ENCODE measurements at regions not wholly inside any gene's neighbourhood (a gene's known extent, or its start where the extent isn't known, plus 50 kb on each side); places are given as distances from the start of the nearest gene placed in this dataset.

DNA sequence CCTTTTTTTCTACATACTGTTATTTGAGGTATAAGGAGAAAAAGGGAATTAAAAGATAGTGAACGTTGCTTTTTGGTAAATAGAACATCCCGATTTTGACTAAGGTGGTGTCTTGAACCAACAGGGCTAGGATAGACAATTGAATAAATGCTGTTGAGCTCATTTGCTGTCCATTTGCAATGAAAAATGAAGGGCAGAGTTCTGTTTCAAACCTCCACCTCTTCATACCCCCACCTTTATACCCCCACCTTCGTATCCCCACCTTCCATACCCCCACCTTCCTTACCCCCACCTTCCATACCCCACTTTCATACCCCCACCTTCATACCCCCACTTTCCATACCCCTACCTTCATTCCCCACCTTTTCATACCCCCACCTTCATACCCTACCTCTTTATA, 93.4 kb upstream of the NAA20 start:
- no peaks in the 10 kb centered on the region for H3K27me3 ChIP-seq (ENCODE audit: control insufficient read depth, insufficient read depth, low read length)
- TF ChIP-seq, protein P1, sequence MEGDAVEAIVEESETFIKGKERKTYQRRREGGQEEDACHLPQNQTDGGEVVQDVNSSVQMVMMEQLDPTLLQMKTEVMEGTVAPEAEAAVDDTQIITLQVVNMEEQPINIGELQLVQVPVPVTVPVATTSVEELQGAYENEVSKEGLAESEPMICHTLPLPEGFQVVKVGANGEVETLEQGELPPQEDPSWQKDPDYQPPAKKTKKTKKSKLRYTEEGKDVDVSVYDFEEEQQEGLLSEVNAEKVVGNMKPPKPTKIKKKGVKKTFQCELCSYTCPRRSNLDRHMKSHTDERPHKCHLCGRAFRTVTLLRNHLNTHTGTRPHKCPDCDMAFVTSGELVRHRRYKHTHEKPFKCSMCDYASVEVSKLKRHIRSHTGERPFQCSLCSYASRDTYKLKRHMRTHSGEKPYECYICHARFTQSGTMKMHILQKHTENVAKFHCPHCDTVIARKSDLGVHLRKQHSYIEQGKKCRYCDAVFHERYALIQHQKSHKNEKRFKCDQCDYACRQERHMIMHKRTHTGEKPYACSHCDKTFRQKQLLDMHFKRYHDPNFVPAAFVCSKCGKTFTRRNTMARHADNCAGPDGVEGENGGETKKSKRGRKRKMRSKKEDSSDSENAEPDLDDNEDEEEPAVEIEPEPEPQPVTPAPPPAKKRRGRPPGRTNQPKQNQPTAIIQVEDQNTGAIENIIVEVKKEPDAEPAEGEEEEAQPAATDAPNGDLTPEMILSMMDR (IDR thresholded peaks at IDR 0.05) = no peak
- intact Hi-C loops (cut with micrococcal nuclease) = no loop called here
- H3K27ac ChIP-seq (ENCODE audit: low read length) = no peak overlapping the region
- Mint-ChIP-seq H3K4me1 (no peaks in the 10 kb centered on the region), H3K27me3 (ENCODE audit: low read depth in 2 of 2) (peaks cover 0 to 11% of the 10 kb centered on the region in 2 donors), H3K36me3 (no peaks in the 10 kb centered on the region), H3K4me3 (no peak overlapping the region), H3K9me3 (no peaks in the 10 kb centered on the region), H3K27ac (no peak overlapping the region)
- WGBS (ENCODE audit: insufficient coverage) = 63% methylated on average over 3 of the region's 3 CpGs
- DNase-seq = no peak
- H3K9me3 ChIP-seq (ENCODE audit: control insufficient read depth, insufficient read depth, low read length) = no peaks in the 10 kb centered on the region
- no peak for ATAC-seq
- H3K36me3 ChIP-seq (ENCODE audit: control insufficient read depth, insufficient read depth, low read length) = no peaks in the 10 kb centered on the region
- H3K4me3 ChIP-seq (ENCODE audit: low read length) = no peak overlapping the region
- no peaks in the 10 kb centered on the region for H3K4me1 ChIP-seq (ENCODE audit: control insufficient read depth, insufficient read depth, low read length)

DNA sequence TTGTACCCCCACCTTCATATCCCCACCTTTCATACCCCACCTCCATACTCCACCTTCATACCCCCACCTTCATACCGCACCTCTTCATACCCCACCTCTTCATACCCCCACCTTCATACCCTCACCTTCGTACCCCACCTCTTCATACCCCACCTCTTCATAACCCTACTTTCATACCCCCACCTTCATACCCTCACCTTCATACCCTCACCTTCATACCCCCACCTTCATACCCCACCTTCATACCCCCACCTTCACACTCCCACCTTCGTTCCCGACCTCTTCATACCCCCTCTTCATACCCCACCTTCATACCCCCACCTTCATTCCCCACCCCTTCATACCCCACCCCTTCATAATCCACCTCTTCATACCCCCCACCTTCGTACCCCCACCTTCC, 92.9 kb upstream of the NAA20 start:
- no peaks in the 10 kb centered on the region for H3K36me3 ChIP-seq (ENCODE audit: control insufficient read depth, insufficient read depth, low read length)
- H3K4me3 ChIP-seq (ENCODE audit: low read length) = no peak overlapping the region
- H3K4me1 ChIP-seq (ENCODE audit: control insufficient read depth, insufficient read depth, low read length) = no peaks in the 10 kb centered on the region
- H3K36me3 Mint-ChIP-seq = no peaks in the 10 kb centered on the region
- H3K27ac Mint-ChIP-seq = no peak overlapping the region
- no peak overlapping the region for H3K27ac ChIP-seq (ENCODE audit: low read length)
- intact Hi-C loops (cut with micrococcal nuclease) = no loop called here
- no peaks in the 10 kb centered on the region for H3K9me3 Mint-ChIP-seq
- no peak overlapping the region for H3K4me3 Mint-ChIP-seq
- H3K4me1 Mint-ChIP-seq = no peaks in the 10 kb centered on the region
- peaks cover 0 to 11% of the 10 kb centered on the region in 2 donors for H3K27me3 Mint-ChIP-seq (ENCODE audit: low read depth in 2 of 2)
- DNase-seq (no peak), ATAC-seq (no peak)
- 66% methylated on average over 3 of the region's 5 CpGs for WGBS (ENCODE audit: insufficient coverage)
- no peaks in the 10 kb centered on the region for H3K9me3 ChIP-seq (ENCODE audit: control insufficient read depth, insufficient read depth, low read length)
- TF ChIP-seq, protein P1 (IDR thresholded peaks at IDR 0.05) = no peak
- H3K27me3 ChIP-seq (ENCODE audit: control insufficient read depth, insufficient read depth, low read length) = no peaks in the 10 kb centered on the region

DNA sequence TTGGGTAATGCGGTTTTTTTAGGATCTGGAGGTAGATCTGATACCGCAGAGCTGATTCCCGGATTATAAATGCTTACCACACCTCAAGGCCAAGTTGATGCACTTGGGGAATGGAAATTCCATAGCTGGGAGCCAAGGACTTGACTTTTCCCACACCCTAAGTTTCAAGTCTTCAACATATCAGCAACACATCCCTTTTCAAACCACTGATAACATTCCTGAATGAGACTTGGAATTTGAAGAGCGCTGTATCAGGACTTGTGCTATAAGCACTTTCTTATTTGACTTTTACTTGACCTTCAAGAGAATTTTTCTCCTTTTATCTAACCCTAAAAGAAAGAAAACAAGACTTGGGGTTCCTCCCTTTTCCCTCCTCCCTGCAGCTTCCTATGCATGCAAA, 90.6 kb upstream of the NAA20 start:
- TF ChIP-seq, protein P1 (IDR thresholded peaks at IDR 0.05) = no peak
- no peaks in the 10 kb centered on the region for H3K36me3 ChIP-seq (ENCODE audit: control insufficient read depth, insufficient read depth, low read length)
- H3K27me3 ChIP-seq (ENCODE audit: control insufficient read depth, insufficient read depth, low read length) = no peaks in the 10 kb centered on the region
- H3K27ac ChIP-seq (ENCODE audit: low read length) = no peak overlapping the region
- Mint-ChIP-seq H3K4me3 (no peak overlapping the region), H3K9me3 (no peaks in the 10 kb centered on the region), H3K27ac (no peak overlapping the region), H3K36me3 (no peaks in the 10 kb centered on the region), H3K4me1 (no peaks in the 10 kb centered on the region), H3K27me3 (ENCODE audit: low read depth in 2 of 2) (peaks cover 0 to 11% of the 10 kb centered on the region in 2 donors)
- intact Hi-C loops (cut with micrococcal nuclease) = no loop called here
- H3K9me3 ChIP-seq (ENCODE audit: control insufficient read depth, insufficient read depth, low read length) = no peaks in the 10 kb centered on the region
- DNase-seq = no peak
- no peak for ATAC-seq
- no peak overlapping the region for H3K4me3 ChIP-seq (ENCODE audit: low read length)
- WGBS (ENCODE audit: insufficient coverage) = 83% methylated on average over 4 of the region's 4 CpGs
- peaks cover 12% of the 10 kb centered on the region for H3K4me1 ChIP-seq (ENCODE audit: control insufficient read depth, insufficient read depth, low read length)

DNA sequence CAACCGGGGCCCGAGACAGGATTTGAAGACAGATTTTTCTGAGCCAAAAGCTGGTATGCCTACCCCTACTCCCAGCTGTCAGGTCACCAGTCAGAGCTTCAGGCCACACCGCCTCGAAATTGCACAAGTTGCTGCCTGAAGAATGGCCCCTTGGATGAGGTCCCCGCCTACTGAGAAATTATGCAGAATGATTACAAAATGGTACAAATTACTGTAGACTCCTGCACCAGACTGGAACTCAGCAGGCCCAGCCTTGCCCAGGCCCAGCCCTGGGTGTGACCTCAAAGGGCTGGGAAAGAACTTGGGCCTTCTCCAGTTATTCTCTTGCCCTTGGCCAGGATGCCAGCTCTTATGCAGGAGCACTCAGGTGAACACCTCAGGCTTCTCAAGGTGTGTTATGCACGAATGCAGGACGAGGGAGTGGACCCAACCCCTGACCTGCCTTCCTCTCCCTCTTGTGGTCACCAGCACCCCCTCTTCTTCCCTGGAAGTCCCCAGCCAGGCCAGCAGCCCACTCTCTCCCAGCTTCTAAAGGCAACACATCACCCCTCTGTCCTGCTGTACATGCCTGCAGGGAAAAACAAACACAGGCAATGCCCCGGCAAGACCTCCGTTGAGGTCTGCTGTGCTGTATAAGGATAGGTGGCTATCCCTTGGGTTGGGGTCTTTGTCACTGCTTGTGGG, 88.7 kb upstream of the NAA20 start:
- Mint-ChIP-seq H3K9me3 (no peaks in the 10 kb centered on the region), H3K27me3 (ENCODE audit: low read depth in 2 of 2) (peaks cover 8 to 22% of the 10 kb centered on the region in 2 donors), H3K4me3 (no peak overlapping the region), H3K4me1 (no peaks in the 10 kb centered on the region), H3K36me3 (no peaks in the 10 kb centered on the region), H3K27ac (no peak overlapping the region)
- intact Hi-C loops (cut with micrococcal nuclease) = no loop called here
- Histone ChIP-seq H3K4me1 (ENCODE audit: control insufficient read depth, insufficient read depth, low read length) (peaks cover 12% of the 10 kb centered on the region), H3K27me3 (ENCODE audit: control insufficient read depth, insufficient read depth, low read length) (no peaks in the 10 kb centered on the region), H3K27ac (ENCODE audit: low read length) (no peak overlapping the region), H3K9me3 (ENCODE audit: control insufficient read depth, insufficient read depth, low read length) (no peaks in the 10 kb centered on the region), H3K36me3 (ENCODE audit: control insufficient read depth, insufficient read depth, low read length) (no peaks in the 10 kb centered on the region), H3K4me3 (ENCODE audit: low read length) (no peak overlapping the region)
- WGBS (ENCODE audit: insufficient coverage) = 91% methylated on average over 9 of the region's 9 CpGs
- ATAC-seq = no peak
- TF ChIP-seq, protein P1 (IDR thresholded peaks at IDR 0.05) = no peak
- no peak for DNase-seq

Data from natural killer cell (primary cell).